ENCODE measurements at regions not wholly inside any gene's neighbourhood (a gene's known extent, or its start where the extent isn't known, plus 50 kb on each side); places are given as distances from the start of the nearest gene placed in this dataset.
A peak's percentile ranks its signal among the peaks of the same experiment; 100 is the strongest.
"Not testable (repeated sequence)": the region's sequence is repeated elsewhere in the genome, so short reads cannot be mapped to it uniquely, and the experiment has no call there.

GRCh38 chrY:5877617-5878016, 368.4 kb upstream of the TSPY2 start:
- not testable (repeated sequence) for DNase-seq (ENCODE audit: low read depth)

- DNase-seq (ENCODE audit: low read depth), result not testable (repeated sequence)
Measured at GRCh38 chrY:5890655-5891054, 355.4 kb upstream of the TSPY2 start.

GRCh38 chrY:5896688-5897087, 349.3 kb upstream of the TSPY2 start:
- DNase-seq (ENCODE audit: low read depth), result not testable (repeated sequence)

- not testable (repeated sequence) for DNase-seq (ENCODE audit: low read depth)
Measured at GRCh38 chrY:5908696-5909494, 337.1 kb upstream of the TSPY2 start.

- DNase-seq (ENCODE audit: low read depth), result peak; percentile 0
Measured at GRCh38 chrY:5938442-5938841, 307.6 kb upstream of the TSPY2 start.

- not testable (repeated sequence) for DNase-seq (ENCODE audit: low read depth)
Measured at GRCh38 chrY:5946380-5947119, 299.5 kb upstream of the TSPY2 start.

GRCh38 chrY:5967019-5967418, 279.0 kb upstream of the TSPY2 start:
- DNase-seq (ENCODE audit: low read depth), result not testable (repeated sequence)

GRCh38 chrY:5990665-5991064, 255.4 kb upstream of the TSPY2 start:
- DNase-seq (ENCODE audit: low read depth), result not testable (repeated sequence)

Measured in HT1080 (cell line).